Panc1 (cell line): ENCODE measurements at regions not wholly inside any gene's neighbourhood (a gene's known extent, or its start where the extent isn't known, plus 50 kb on each side); places are given as distances from the start of the nearest gene placed in this dataset.

Experiments used
- ATAC-seq: fragments of 200-7000 bp; cut with Tn5 transposase; 2 replicates; pipeline ENCODE4 v1.9.1; 2020; ENCODE audit warnings: mild to moderate bottlenecking, moderate library complexity
- BruUV-seq: library from RNA; stranded (reverse); fragments of 400-500 nt; replicated peaks from 2 replicates; lab custom pipeline; 2021; lab: Mats Ljungman, UMichigan
- CTCF ChIA-PET: fragments of 300-600 bp; sonication (Branson Sonifier 250); formaldehyde crosslinking; loops from one replicate; lab custom pipeline; 2022; ENCODE audit warnings: antibody characterized with exemption; lab: Charles Lee
- POLR2A ChIA-PET: fragments of 300-600 bp; sonication (Branson Sonifier 250); formaldehyde crosslinking; loops from one replicate; lab custom pipeline; 2022; ENCODE audit warnings: antibody characterized with exemption; lab: Charles Lee
- DNase-seq: peaks from one replicate; pipeline ENCODE4 v3.0.0-alpha.2; 2010; ENCODE audit warnings: low read depth, low spot score
- H3K27ac ChIP-seq: 2 replicates; pipeline ENCODE4 v1.5.1; 2011; ENCODE audit warnings: mild to moderate bottlenecking, low read length, inconsistent platforms
- H3K27me3 ChIP-seq: fragments of 200-500 bp; sonication (Bioruptor generic); 2 replicates; pipeline ENCODE4 v1.6.0; 2014; ENCODE audit warnings: low read length, inconsistent platforms; ENCODE audit not compliant: control insufficient read depth, insufficient read depth
- H3K36me3 ChIP-seq: fragments of 200-500 bp; sonication (Bioruptor generic); 2 replicates; pipeline ENCODE4 v1.5.1; 2014; ENCODE audit warnings: inconsistent platforms, mild to moderate bottlenecking, low read length, moderate library complexity; ENCODE audit not compliant: control insufficient read depth, insufficient read depth
- H3K4me1 ChIP-seq: 2 replicates; pipeline ENCODE4 v1.5.1; 2011; ENCODE audit warnings: inconsistent platforms, mild to moderate bottlenecking, low read length, moderate library complexity; ENCODE audit not compliant: control insufficient read depth, insufficient read depth
- H3K4me3 ChIP-seq, 2 experiments: 2 replicates each; pipeline ENCODE4 v1.5.1; 2011 to 2012; ENCODE audit warnings: low read depth in 2 of 2, low read length in 2 of 2, mild to moderate bottlenecking in 2 of 2, inconsistent platforms in 1 of 2, moderate library complexity in 1 of 2
- H3K9me3 ChIP-seq: fragments of 200-500 bp; sonication (Bioruptor generic); 2 replicates; pipeline ENCODE4 v1.5.1; 2014; ENCODE audit warnings: low read depth, mild to moderate bottlenecking, inconsistent platforms, low read length, moderate library complexity; ENCODE audit not compliant: control insufficient read depth, insufficient read depth
- CTCF ChIP-seq: fragments of 450-650 bp; IDR thresholded peaks from 2 replicates; pipeline ENCODE4 v1.5.1; 2017; ENCODE audit warnings: mild to moderate bottlenecking
- POLR2AphosphoS5 ChIP-seq: IDR thresholded peaks from 2 replicates; pipeline ENCODE4 v1.6.1; 2012; ENCODE audit warnings: mild to moderate bottlenecking, low read depth, low read length, moderate library complexity
- SIN3A ChIP-seq: IDR thresholded peaks from 2 replicates; pipeline ENCODE4 v1.6.1; 2012; ENCODE audit warnings: low read depth, mild to moderate bottlenecking, low read length, moderate library complexity, borderline replicate concordance; ENCODE audit not compliant: insufficient read depth
- TCF7L2 ChIP-seq: IDR thresholded peaks from 2 replicates; pipeline ENCODE4 v1.6.1; 2011; ENCODE audit warnings: mild to moderate bottlenecking, low read depth, low read length, inconsistent platforms
- in situ Hi-C: cut with HindIII; loops from 2 replicates; pipeline ENCODE4 v1.10.0; 2016; ENCODE audit warnings: low sequenced_read_pairs, low pct_unique_long_range_greater_than_20kb
- intact Hi-C: fragments of 100-400 bp; cut with micrococcal nuclease; formaldehyde crosslinking; loops from one replicate; pipeline ENCODE4 v1.10.0; 2022; ENCODE audit not compliant: unreplicated experiment
- TF ChIP-seq, protein P1 (sequence below), 2 experiments: IDR thresholded peaks; 2 replicates each; pipeline ENCODE4 v1.6.1; 2011 to 2012; ENCODE audit warnings: low read depth in 2 of 2, control low read depth in 1 of 2, low read length in 1 of 2, mild to moderate bottlenecking in 1 of 2, moderate library complexity in 1 of 2; ENCODE audit not compliant: insufficient read depth in 1 of 2

DNA sequence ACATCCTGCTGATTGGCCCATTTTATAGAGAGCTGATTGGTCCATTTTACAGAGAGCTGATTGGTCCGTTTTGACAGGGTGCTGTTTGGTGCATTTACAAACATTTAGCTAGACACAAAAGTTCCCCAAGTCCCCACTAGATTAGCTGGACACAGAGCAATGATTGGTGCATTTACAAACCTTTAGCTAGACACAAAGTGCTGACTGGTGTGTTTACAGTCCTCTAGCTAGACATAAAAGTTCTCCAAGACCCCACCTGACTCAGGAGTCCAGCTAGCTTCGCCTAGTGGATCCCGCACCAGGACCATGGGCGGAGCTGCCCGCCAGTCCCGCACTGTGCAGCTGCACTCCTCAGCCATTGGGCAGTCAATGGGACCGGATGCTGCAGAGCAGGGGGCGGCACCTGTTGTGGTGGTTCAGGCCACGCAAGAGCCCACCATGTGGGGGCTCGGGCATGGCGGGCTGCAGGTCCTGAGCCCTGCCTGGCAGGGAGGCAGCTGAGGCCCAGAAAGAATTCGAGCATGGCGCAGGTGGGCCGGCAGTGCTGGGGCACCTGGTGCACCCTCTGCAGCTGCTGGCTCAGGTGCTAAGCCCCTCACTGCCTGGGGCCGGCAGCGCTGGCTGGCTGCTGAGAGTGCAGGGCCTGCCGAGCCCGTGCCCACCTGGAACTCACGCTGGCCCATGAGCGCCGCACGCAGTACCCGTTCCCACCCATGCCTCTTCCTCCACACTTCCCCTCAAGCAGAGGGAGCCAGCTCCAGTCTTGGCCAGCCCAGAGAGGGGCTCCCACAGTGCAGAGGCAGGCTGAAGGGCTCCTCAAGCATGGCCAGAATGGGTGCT, 713.2 kb upstream of the GYPC start:
- Histone ChIP-seq H3K27ac (no peak overlapping the region), H3K9me3 (0 out of 2 replicates have a peak, but pooled peaks cover 2% of the 10 kb centered on the region), H3K27me3 (no peaks in the 10 kb centered on the region), H3K4me1 (no peaks in the 10 kb centered on the region), H3K4me3 (no peak overlapping the region), H3K36me3 (no peaks in the 10 kb centered on the region)
- intact Hi-C loops, result no loop called here
- no TSS peak for BruUV-seq
- in situ Hi-C loops, result no loop called here
- DNase-seq (no peak), ATAC-seq (no peak)
- no peak for TF ChIP-seq CTCF
- ChIA-PET CTCF (no interaction called here), POLR2A (no interaction called here)

DNA sequence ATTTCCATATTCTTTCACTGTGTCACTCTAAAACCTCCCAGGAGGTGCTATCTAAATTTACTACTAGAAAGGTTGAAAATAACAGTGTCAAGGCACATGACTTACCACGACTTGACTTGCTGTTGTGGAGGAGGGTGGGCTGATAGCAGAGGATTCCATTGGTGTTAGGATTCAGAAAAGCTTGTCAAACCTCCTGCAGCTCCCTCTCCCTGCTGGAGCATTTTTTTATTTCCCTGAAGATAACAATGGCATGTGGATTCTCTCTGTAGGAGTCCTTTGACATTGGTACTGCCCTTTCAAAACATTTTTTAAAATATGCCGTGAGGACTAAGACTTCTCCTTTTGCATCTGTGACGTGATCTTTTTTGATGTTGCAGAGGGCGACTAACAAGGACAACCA, 696.9 kb upstream of the GYPC start:
- no peak for DNase-seq
- intact Hi-C loops, result no loop called here
- no peaks in the 10 kb centered on the region for H3K4me1 ChIP-seq
- ATAC-seq, result no peak
- POLR2A ChIA-PET, result no interaction called here
- H3K27ac ChIP-seq, result no peak overlapping the region
- TF ChIP-seq CTCF, result no peak
- TF ChIP-seq TCF7L2, result no peak
- TF ChIP-seq, protein P1, sequence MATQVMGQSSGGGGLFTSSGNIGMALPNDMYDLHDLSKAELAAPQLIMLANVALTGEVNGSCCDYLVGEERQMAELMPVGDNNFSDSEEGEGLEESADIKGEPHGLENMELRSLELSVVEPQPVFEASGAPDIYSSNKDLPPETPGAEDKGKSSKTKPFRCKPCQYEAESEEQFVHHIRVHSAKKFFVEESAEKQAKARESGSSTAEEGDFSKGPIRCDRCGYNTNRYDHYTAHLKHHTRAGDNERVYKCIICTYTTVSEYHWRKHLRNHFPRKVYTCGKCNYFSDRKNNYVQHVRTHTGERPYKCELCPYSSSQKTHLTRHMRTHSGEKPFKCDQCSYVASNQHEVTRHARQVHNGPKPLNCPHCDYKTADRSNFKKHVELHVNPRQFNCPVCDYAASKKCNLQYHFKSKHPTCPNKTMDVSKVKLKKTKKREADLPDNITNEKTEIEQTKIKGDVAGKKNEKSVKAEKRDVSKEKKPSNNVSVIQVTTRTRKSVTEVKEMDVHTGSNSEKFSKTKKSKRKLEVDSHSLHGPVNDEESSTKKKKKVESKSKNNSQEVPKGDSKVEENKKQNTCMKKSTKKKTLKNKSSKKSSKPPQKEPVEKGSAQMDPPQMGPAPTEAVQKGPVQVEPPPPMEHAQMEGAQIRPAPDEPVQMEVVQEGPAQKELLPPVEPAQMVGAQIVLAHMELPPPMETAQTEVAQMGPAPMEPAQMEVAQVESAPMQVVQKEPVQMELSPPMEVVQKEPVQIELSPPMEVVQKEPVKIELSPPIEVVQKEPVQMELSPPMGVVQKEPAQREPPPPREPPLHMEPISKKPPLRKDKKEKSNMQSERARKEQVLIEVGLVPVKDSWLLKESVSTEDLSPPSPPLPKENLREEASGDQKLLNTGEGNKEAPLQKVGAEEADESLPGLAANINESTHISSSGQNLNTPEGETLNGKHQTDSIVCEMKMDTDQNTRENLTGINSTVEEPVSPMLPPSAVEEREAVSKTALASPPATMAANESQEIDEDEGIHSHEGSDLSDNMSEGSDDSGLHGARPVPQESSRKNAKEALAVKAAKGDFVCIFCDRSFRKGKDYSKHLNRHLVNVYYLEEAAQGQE (IDR thresholded peaks at IDR 0.05; ENCODE audit: insufficient read depth in 1 of 2, low read depth in 2 of 2, low read length in 1 of 2), result no peak
- no peak for TF ChIP-seq POLR2AphosphoS5
- no peak for TF ChIP-seq SIN3A
- no peaks in the 10 kb centered on the region for H3K27me3 ChIP-seq
- in situ Hi-C loops, result no loop called here
- BruUV-seq, result no TSS peak
- no peaks in the 10 kb centered on the region for H3K9me3 ChIP-seq
- no peaks in the 10 kb centered on the region for H3K36me3 ChIP-seq
- no peak overlapping the region for H3K4me3 ChIP-seq
- CTCF ChIA-PET, result no interaction called here
